Right atrium auricular region (tissue), 2 donors: ENCODE measurements at regions not wholly inside any gene's neighbourhood (a gene's known extent, or its start where the extent isn't known, plus 50 kb on each side); places are given as distances from the start of the nearest gene placed in this dataset.

Experiments
- DNase-seq: peaks from one replicate; pipeline ENCODE4 v3.0.0-alpha.2; 2019; ENCODE audit warnings: low spot score
- H3K27ac ChIP-seq, 2 donors: fragments of 200-600 bp; sonication (generic); 1 replicate in 1 of 2; 2 replicates in 1 of 2; pipeline ENCODE4 v1.5.1; 2016 to 2019
- H3K27me3 ChIP-seq, 2 donors: fragments of 200-600 bp; sonication (generic); one replicate each; pipeline versions ENCODE4 v1.5.1 to v1.6.0; 2017 to 2019
- H3K36me3 ChIP-seq: fragments of 200-600 bp; sonication (generic); one replicate; pipeline ENCODE4 v1.5.1; 2016
- H3K4me1 ChIP-seq, 2 donors: fragments of 200-600 bp; sonication (generic); one replicate each; pipeline versions ENCODE4 v1.5.1 to v1.6.0; 2017 to 2019
- H3K4me3 ChIP-seq, 2 donors: fragments of 200-600 bp; sonication (generic); 1 replicate in 1 of 2; 2 replicates in 1 of 2; pipeline ENCODE4 v1.5.1; 2017 to 2019; ENCODE audit warnings: mild to moderate bottlenecking in 1 of 2, moderate library complexity in 1 of 2
- H3K9me3 ChIP-seq, 2 donors: fragments of 200-600 bp; sonication (generic); one replicate each; pipeline ENCODE4 v1.5.1; 2019
- CTCF ChIP-seq, 2 donors: fragments of 200-600 bp; sonication (generic); IDR thresholded peaks; one replicate each; pipeline ENCODE4 v1.5.1; 2019; ENCODE audit warnings: antibody characterized with exemption in 2 of 2

- no peak for TF ChIP-seq CTCF (IDR thresholded peaks at IDR 0.05)
- H3K4me3 ChIP-seq = no peak overlapping the region
- H3K27ac ChIP-seq = no peak overlapping the region
- H3K4me1 ChIP-seq = no peaks in the 10 kb centered on the region
- peak; percentile 58 for DNase-seq
- H3K27me3 ChIP-seq = no peaks in the 10 kb centered on the region
- no peaks in the 10 kb centered on the region for H3K36me3 ChIP-seq
- H3K9me3 ChIP-seq = peaks cover 0 to 11% of the 10 kb centered on the region in 2 donors
Measured at GRCh38 chr15:31452595-31453557, 126.2 kb downstream of the KLF13 start.

- DNase-seq = peak; percentile 34
- Histone ChIP-seq H3K27ac (no peak overlapping the region), H3K9me3 (peaks cover 0 to 11% of the 10 kb centered on the region in 2 donors), H3K4me1 (no peaks in the 10 kb centered on the region), H3K27me3 (no peaks in the 10 kb centered on the region), H3K4me3 (no peak overlapping the region), H3K36me3 (no peaks in the 10 kb centered on the region)
- no peak for TF ChIP-seq CTCF (IDR thresholded peaks at IDR 0.05)
Measured at GRCh38 chr15:31453558-31454318, 127.1 kb downstream of the KLF13 start.

GRCh38 chr15:31455499-31455898 lies 128.9 kb downstream of the KLF13 start:
- no peak for TF ChIP-seq CTCF (IDR thresholded peaks at IDR 0.05)
- no peaks in the 10 kb centered on the region for H3K4me1 ChIP-seq
- H3K36me3 ChIP-seq = no peaks in the 10 kb centered on the region

GRCh38 chr15:31456354-31457060 lies 129.9 kb downstream of the KLF13 start:
- Histone ChIP-seq H3K4me3 (no peak overlapping the region), H3K27me3 (no peaks in the 10 kb centered on the region), H3K9me3 (peaks cover 0 to 8% of the 10 kb centered on the region in 2 donors), H3K27ac (peak overlapping the region in 1 of 2 donors; percentile 46), H3K36me3 (no peaks in the 10 kb centered on the region), H3K4me1 (peaks cover 0 to 4% of the 10 kb centered on the region in 2 donors)
- peak; percentile 54 for DNase-seq
- TF ChIP-seq CTCF (IDR thresholded peaks at IDR 0.05) = no peak

More at GRCh38 chr15:31455499-31455898, 128.9 kb downstream of the KLF13 start:
- H3K4me3 ChIP-seq = no peak overlapping the region
- H3K9me3 ChIP-seq = peaks cover 0 to 11% of the 10 kb centered on the region in 2 donors
- no peaks in the 10 kb centered on the region for H3K27me3 ChIP-seq
- H3K27ac ChIP-seq = no peak overlapping the region
- DNase-seq = no peak

GRCh38 chr15:31457161-31457560 lies 130.5 kb downstream of the KLF13 start:
- no peak for TF ChIP-seq CTCF (IDR thresholded peaks at IDR 0.05)
- Histone ChIP-seq H3K4me3 (no peak overlapping the region), H3K4me1 (peaks cover 0 to 4% of the 10 kb centered on the region in 2 donors), H3K36me3 (no peaks in the 10 kb centered on the region), H3K27me3 (no peaks in the 10 kb centered on the region), H3K9me3 (peaks cover 0 to 8% of the 10 kb centered on the region in 2 donors), H3K27ac (peak overlapping the region; percentile 46 to 60)
- DNase-seq = peak; percentile 58
